GM10266 (cell line): ENCODE measurements at regions not wholly inside any gene's neighbourhood (a gene's known extent, or its start where the extent isn't known, plus 50 kb on each side); places are given as distances from the start of the nearest gene placed in this dataset.

Experiments used
- DNase-seq: peaks from one replicate; pipeline ENCODE4 v3.0.0; 2012; ENCODE audit errors: extremely low spot score
- TF ChIP-seq, protein P1 (sequence below): IDR thresholded peaks from 2 replicates; pipeline ENCODE4 v1.5.1; 2012; ENCODE audit warnings: mild to moderate bottlenecking, low read depth; ENCODE audit not compliant: control insufficient read depth, insufficient read depth; ENCODE audit errors: missing control alignments

GRCh38 chr5:104702212-104702611 is 1139.6 kb upstream of the NUDT12 start:
- TF ChIP-seq, protein P1, sequence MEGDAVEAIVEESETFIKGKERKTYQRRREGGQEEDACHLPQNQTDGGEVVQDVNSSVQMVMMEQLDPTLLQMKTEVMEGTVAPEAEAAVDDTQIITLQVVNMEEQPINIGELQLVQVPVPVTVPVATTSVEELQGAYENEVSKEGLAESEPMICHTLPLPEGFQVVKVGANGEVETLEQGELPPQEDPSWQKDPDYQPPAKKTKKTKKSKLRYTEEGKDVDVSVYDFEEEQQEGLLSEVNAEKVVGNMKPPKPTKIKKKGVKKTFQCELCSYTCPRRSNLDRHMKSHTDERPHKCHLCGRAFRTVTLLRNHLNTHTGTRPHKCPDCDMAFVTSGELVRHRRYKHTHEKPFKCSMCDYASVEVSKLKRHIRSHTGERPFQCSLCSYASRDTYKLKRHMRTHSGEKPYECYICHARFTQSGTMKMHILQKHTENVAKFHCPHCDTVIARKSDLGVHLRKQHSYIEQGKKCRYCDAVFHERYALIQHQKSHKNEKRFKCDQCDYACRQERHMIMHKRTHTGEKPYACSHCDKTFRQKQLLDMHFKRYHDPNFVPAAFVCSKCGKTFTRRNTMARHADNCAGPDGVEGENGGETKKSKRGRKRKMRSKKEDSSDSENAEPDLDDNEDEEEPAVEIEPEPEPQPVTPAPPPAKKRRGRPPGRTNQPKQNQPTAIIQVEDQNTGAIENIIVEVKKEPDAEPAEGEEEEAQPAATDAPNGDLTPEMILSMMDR, result no peak
- DNase-seq, result no peak

GRCh38 chr5:104699438-104699837 is 1136.8 kb upstream of the NUDT12 start:
- DNase-seq, result no peak
- TF ChIP-seq, protein P1, result no peak

DNA sequence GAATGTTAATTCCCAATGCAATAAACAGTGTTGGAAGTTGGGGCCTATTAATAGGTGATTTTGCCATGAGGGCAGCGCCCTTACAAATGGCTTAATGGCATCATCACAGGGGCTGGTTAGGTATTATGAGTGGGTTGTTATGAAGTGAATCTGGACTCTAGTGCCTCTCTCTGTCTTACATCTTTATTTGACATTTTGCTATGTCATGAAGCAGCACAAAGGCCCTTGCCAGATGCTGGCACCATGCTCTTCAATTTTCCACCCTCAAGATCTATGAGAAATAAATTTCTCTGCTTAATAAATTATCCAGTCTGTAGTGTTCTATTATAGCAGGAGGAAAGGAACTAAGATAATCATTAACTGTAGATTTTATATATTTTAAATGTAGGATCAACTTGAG is 1098.7 kb upstream of the NUDT12 start:
- TF ChIP-seq, protein P1, result no peak
- no peak for DNase-seq

DNA sequence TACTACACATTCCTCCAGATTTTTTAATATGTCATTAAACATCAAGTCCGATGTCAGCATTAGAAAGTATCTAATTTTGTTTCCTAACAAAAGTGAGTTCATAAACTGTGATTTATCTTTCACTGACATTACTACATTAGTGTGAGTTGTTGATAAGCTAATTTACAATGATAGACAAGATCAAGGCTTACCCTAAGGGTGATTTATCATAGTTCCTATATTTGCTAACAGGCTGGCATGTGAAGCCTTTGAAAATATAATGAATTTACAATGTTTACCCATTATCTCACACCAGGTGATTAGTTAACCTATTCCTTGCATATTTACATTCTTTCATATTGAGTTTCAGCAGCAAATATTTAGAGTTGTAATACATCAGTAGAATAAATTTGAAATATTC is 1096.9 kb upstream of the NUDT12 start:
- TF ChIP-seq, protein P1, result no peak
- DNase-seq, result no peak

DNA sequence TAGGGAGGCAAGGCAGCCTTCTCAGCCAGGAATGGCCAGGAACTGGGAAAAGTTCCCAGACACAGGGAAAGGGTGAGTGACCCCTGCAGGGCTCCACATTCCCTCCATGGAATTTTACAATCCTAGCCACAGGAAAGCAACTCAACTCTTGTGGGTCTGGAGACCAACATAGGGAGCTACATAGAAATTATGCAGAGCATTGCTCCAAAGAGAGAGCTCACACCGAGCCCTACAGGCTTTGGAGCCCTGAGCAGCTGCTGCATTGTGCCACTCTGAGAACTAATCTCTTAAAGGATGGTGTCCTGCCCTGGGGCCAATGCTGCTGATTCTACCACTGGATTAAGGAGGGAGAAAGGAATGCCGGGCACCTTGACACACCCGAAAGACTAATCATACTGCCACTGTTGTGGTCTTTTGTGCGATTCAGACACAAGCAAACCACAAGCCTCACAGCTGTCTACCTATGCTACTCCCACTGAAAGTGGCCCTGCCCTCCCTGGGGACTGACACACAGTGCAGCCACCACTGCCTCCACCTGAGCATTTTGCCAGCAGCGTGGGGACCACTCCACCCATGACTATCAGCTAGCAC is 1089.8 kb upstream of the NUDT12 start:
- TF ChIP-seq, protein P1, result no peak
- no peak for DNase-seq

DNA sequence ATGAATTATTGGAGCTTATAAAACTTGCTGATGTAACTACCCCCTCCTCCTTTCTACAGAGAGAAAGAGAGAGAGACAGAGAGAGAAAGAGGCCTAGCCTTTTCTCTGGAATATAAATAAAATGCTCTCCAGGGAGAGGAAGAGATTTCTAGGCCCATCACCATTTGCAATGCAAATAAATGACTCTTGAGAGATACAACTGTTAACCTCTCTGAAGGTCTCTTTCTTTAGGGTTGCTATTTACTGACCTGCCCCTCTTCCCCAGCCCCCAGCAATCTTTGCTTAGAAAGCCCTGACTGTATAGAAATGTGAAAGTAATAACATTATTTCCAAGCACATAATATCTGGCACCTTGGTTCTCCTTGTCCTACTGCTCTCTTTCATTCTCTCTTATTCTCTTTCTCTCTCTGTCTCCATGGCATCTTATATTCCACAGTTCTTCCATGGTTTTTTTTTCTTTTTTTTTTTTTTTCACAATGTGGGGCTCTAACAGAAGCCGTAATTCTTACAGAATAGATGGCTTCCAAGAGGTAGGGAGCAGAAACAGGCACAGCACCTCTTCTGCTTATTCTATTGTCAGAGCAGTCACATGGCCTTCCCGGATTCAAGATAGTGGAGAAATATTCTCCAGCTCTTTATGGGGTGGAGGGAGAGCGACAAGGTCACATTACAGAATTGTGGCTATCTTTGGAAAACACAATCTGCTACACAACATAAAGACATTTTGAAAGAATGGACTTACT is 1087.9 kb upstream of the NUDT12 start:
- no peak for DNase-seq
- TF ChIP-seq, protein P1, result no peak

GRCh38 chr5:104646416-104646815 is 1083.8 kb upstream of the NUDT12 start:
- TF ChIP-seq, protein P1, result no peak
- DNase-seq, result no peak
